H9 (cell line): ENCODE measurements at regions not wholly inside any gene's neighbourhood (a gene's known extent, or its start where the extent isn't known, plus 50 kb on each side); places are given as distances from the start of the nearest gene placed in this dataset.

Source experiments
- DNase-seq: peaks from one replicate; pipeline ENCODE4 v3.0.0-alpha.2; 2017
- H2AFZ ChIP-seq: one replicate; pipeline ENCODE4 v1.6.1; 2013; ENCODE audit warnings: mild to moderate bottlenecking, low read length, control low read depth, moderate library complexity
- H2AK5ac ChIP-seq: 2 replicates; pipeline ENCODE4 v1.6.1; 2013; ENCODE audit warnings: low read length, control low read depth, mixed read lengths; ENCODE audit not compliant: insufficient read length
- H2BK120ac ChIP-seq: one replicate; pipeline ENCODE4 v1.6.1; 2013; ENCODE audit warnings: low read depth, mild to moderate bottlenecking, low read length, control low read depth, inconsistent platforms; ENCODE audit not compliant: poor library complexity, severe bottlenecking
- H2BK12ac ChIP-seq: 2 replicates; pipeline ENCODE4 v1.6.1; 2013; ENCODE audit warnings: low read length, control low read depth, mixed read lengths, low read depth; ENCODE audit not compliant: insufficient read length
- H2BK15ac ChIP-seq: 2 replicates; pipeline ENCODE4 v1.6.1; 2013; ENCODE audit warnings: low read depth, low read length, control low read depth
- H2BK20ac ChIP-seq: one replicate; pipeline ENCODE4 v1.6.1; 2013; ENCODE audit warnings: low read depth, mild to moderate bottlenecking, low read length, control low read depth, inconsistent platforms; ENCODE audit not compliant: poor library complexity, severe bottlenecking
- H2BK5ac ChIP-seq: 2 replicates; pipeline ENCODE4 v1.6.1; 2013; ENCODE audit warnings: low read length, control low read depth, mixed read lengths; ENCODE audit not compliant: insufficient read length
- H3K14ac ChIP-seq: 2 replicates; pipeline ENCODE4 v1.6.1; 2013; ENCODE audit warnings: low read length, control low read depth; ENCODE audit not compliant: insufficient read depth
- H3K18ac ChIP-seq: 2 replicates; pipeline ENCODE4 v1.6.1; 2013; ENCODE audit warnings: low read depth, mild to moderate bottlenecking, mixed read lengths, low read length, control low read depth; ENCODE audit not compliant: insufficient read length
- H3K23ac ChIP-seq: 2 replicates; pipeline ENCODE4 v1.6.1; 2013; ENCODE audit warnings: low read length, control low read depth, mixed read lengths, low read depth; ENCODE audit not compliant: insufficient read length
- H3K23me2 ChIP-seq: 2 replicates; pipeline ENCODE4 v1.6.1; 2013; ENCODE audit warnings: low read depth, mild to moderate bottlenecking, mixed read lengths, low read length, control low read depth; ENCODE audit not compliant: insufficient read length, poor library complexity, severe bottlenecking
- H3K27ac ChIP-seq: 2 replicates; pipeline ENCODE4 v1.5.1; 2013; ENCODE audit warnings: low read length, control low read depth, mixed read lengths, low read depth; ENCODE audit not compliant: insufficient read length
- H3K27me3 ChIP-seq: 2 replicates; pipeline ENCODE4 v1.6.1; 2013; ENCODE audit warnings: low read length, control low read depth, inconsistent platforms; ENCODE audit not compliant: insufficient read depth
- H3K4ac ChIP-seq: 2 replicates; pipeline ENCODE4 v1.6.1; 2013; ENCODE audit warnings: low read depth, mild to moderate bottlenecking, control low read depth, inconsistent platforms, low read length, moderate library complexity
- H3K4me1 ChIP-seq: 2 replicates; pipeline ENCODE4 v1.6.1; 2013; ENCODE audit warnings: low read length, control low read depth, inconsistent platforms; ENCODE audit not compliant: insufficient read depth
- H3K4me2 ChIP-seq: 2 replicates; pipeline ENCODE4 v1.6.1; 2013; ENCODE audit warnings: low read length, control low read depth, mixed read lengths; ENCODE audit not compliant: insufficient read length, insufficient read depth
- H3K56ac ChIP-seq: 2 replicates; pipeline ENCODE4 v1.6.1; 2013; ENCODE audit warnings: low read depth, mild to moderate bottlenecking, mixed read lengths, low read length, control low read depth; ENCODE audit not compliant: insufficient read length
- H3K79me1 ChIP-seq: 2 replicates; pipeline ENCODE4 v1.6.1; 2013; ENCODE audit warnings: low read depth, mild to moderate bottlenecking, moderate library complexity, low read length, control low read depth, inconsistent platforms; ENCODE audit not compliant: insufficient read depth, poor library complexity, severe bottlenecking
- H3K79me2 ChIP-seq: 2 replicates; pipeline ENCODE4 v1.6.1; 2013; ENCODE audit warnings: low read length, control low read depth, inconsistent platforms; ENCODE audit not compliant: insufficient read depth
- H3K9ac ChIP-seq: 2 replicates; pipeline ENCODE4 v1.6.1; 2013; ENCODE audit warnings: low read length, control low read depth, mixed read lengths; ENCODE audit not compliant: insufficient read length; ENCODE audit errors: extremely low read depth
- H3K9me3 ChIP-seq: one replicate; pipeline ENCODE4 v1.6.1; 2013; ENCODE audit warnings: low read depth, low read length, inconsistent platforms; ENCODE audit not compliant: control insufficient read depth
- H3T11ph ChIP-seq: one replicate; pipeline ENCODE4 v1.6.1; 2013; ENCODE audit warnings: mild to moderate bottlenecking, low read length, control low read depth, inconsistent platforms
- H4K20me1 ChIP-seq: one replicate; pipeline ENCODE4 v1.6.1; 2013; ENCODE audit not compliant: control insufficient read depth, insufficient read length, insufficient read depth
- H4K5ac ChIP-seq: 2 replicates; pipeline ENCODE4 v1.6.1; 2013; ENCODE audit warnings: low read depth, mild to moderate bottlenecking, mixed read lengths, low read length, control low read depth; ENCODE audit not compliant: insufficient read length
- H4K8ac ChIP-seq: replicated peaks from 2 replicates; pipeline ENCODE4 v1.6.1; 2013; ENCODE audit warnings: low read length, control low read depth, mixed read lengths, low read depth; ENCODE audit not compliant: insufficient read length
- H4K91ac ChIP-seq: 2 replicates; pipeline ENCODE4 v1.6.1; 2013; ENCODE audit warnings: low read depth, mild to moderate bottlenecking, moderate library complexity, mixed read lengths, low read length, control low read depth; ENCODE audit not compliant: insufficient read length
- H3K27ac Mint-ChIP-seq, 3 experiments: 2 replicates in 2 of 3; 3 replicates in 1 of 3; pipeline ENCODE4 v1.8.0; 2020 to 2021; ENCODE audit warnings: mixed read lengths in 3 of 3, mild to moderate bottlenecking in 1 of 3, moderate library complexity in 1 of 3
- H3K27me3 Mint-ChIP-seq: 2 replicates; pipeline ENCODE4 v1.8.0; 2021; ENCODE audit warnings: low read depth, mild to moderate bottlenecking, moderate library complexity, mixed read lengths
- H3K36me3 Mint-ChIP-seq, 3 experiments: 2 replicates in 2 of 3; 3 replicates in 1 of 3; pipeline ENCODE4 v1.8.0; 2020 to 2021; ENCODE audit warnings: low read depth in 3 of 3, mixed read lengths in 3 of 3; ENCODE audit not compliant: insufficient read depth in 1 of 3
- H3K4me1 Mint-ChIP-seq, 2 experiments: 2 replicates each; pipeline ENCODE4 v1.8.0; 2020; ENCODE audit warnings: mixed read lengths in 2 of 2
- H3K4me3 Mint-ChIP-seq, 2 experiments: 2 replicates in 1 of 2; 3 replicates in 1 of 2; pipeline ENCODE4 v1.8.0; 2020 to 2021; ENCODE audit warnings: mild to moderate bottlenecking in 2 of 2, mixed read lengths in 2 of 2, moderate library complexity in 1 of 2
- H3K9me3 Mint-ChIP-seq, 2 experiments: 2 replicates in 1 of 2; 3 replicates in 1 of 2; pipeline ENCODE4 v1.8.0; 2020; ENCODE audit warnings: mild to moderate bottlenecking in 2 of 2, mixed read lengths in 2 of 2, moderate library complexity in 1 of 2
- CTCF ChIP-seq: fragments of 200-600 bp; sonication (generic); conservative IDR thresholded peaks from 3 replicates; pipeline ENCODE4 v1.8.0; 2021; ENCODE audit warnings: antibody characterized with exemption, mild to moderate bottlenecking

DNA sequence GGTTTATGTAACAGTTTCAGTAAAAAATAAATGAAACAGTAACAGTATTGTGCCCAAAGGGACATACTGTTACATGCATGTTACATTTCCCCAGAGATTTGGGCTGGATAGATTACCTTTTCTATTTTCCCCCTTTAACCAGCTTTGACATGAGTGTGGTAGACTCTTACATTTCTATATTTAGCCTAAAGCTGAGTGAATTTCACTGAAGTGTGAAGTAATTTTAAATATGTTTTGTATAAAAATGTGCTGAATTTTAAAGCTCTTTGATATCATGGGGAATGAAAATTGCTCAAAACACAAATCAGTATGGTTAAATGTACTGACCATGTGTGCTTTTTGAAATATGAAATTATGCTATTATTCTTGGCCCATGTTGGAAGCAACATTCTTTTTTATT, 122.3 kb upstream of the CDH10 start:
- Histone ChIP-seq H3K14ac (no peak overlapping the region), H3K23me2 (no peaks in the 10 kb centered on the region), H2BK120ac (no peak overlapping the region), H3K18ac (no peak overlapping the region), H2AFZ (no peak overlapping the region), H3K4me1 (no peaks in the 10 kb centered on the region; the same call in 1 of the 2 replicates), H3K9ac (no peak overlapping the region), H4K91ac (no peak overlapping the region), H2BK15ac (no peak overlapping the region), H3K9me3 (no peaks in the 10 kb centered on the region), H2BK20ac (no peak overlapping the region), H2BK5ac (no peak overlapping the region), H3K56ac (no peak overlapping the region), H3T11ph (no peak overlapping the region), H3K23ac (no peak overlapping the region), H3K4me2 (no peak overlapping the region), H2AK5ac (no peak overlapping the region), H3K27me3 (no peaks in the 10 kb centered on the region), H3K27ac (no peak overlapping the region), H3K79me2 (no peaks in the 10 kb centered on the region), H3K79me1 (no peaks in the 10 kb centered on the region), H4K20me1 (no peaks in the 10 kb centered on the region), H3K4ac (no peak overlapping the region), H4K5ac (no peak overlapping the region), H2BK12ac (no peak overlapping the region), H4K8ac (no peak overlapping the region)
- no peak for DNase-seq
- no peak overlapping the region for H3K4me3 Mint-ChIP-seq
- no peak overlapping the region for H3K27ac Mint-ChIP-seq
- H3K4me1 Mint-ChIP-seq: peaks cover 9 to 10% of the 10 kb centered on the region in 2 experiments
- H3K36me3 Mint-ChIP-seq: peaks cover 0 to 3% (median 1%) of the 10 kb centered on the region in 3 experiments; a peak in 5 of 7 replicates
- no peaks in the 10 kb centered on the region for H3K27me3 Mint-ChIP-seq
- no peak for TF ChIP-seq CTCF
- peaks cover 0 to 2% of the 10 kb centered on the region in 2 experiments; a peak in 2 of 5 replicates for H3K9me3 Mint-ChIP-seq
